BJ (cell line): ENCODE measurements at regions not wholly inside any gene's neighbourhood (a gene's known extent, or its start where the extent isn't known, plus 50 kb on each side); places are given as distances from the start of the nearest gene placed in this dataset.

Experiments used
- CTCF ChIA-PET: fragments of 350-600 bp; formaldehyde crosslinking; extraction: SDS; loops from one replicate; lab custom pipeline; 2021; ENCODE audit warnings: antibody characterized with exemption, inconsistent platforms; lab: Yijun Ruan, JAX
- POLR2A ChIA-PET: fragments of 300-600 bp; sonication (Branson Sonifier 250); formaldehyde crosslinking; extraction: SDS; loops from one replicate; lab custom pipeline; 2021; ENCODE audit warnings: antibody characterized with exemption; lab: Charles Lee
- DNase-seq: peaks from one replicate; pipeline ENCODE4 v3.0.0-alpha.2; 2011; ENCODE audit warnings: low read depth
- H3K27me3 ChIP-seq: 2 replicates; pipeline ENCODE4 v1.6.0; 2011; ENCODE audit warnings: low read length; ENCODE audit not compliant: control insufficient read depth, insufficient read depth
- H3K36me3 ChIP-seq: 2 replicates; pipeline ENCODE4 v1.5.1; 2011; ENCODE audit warnings: low read length; ENCODE audit not compliant: control insufficient read depth, insufficient read depth
- H3K4me3 ChIP-seq: 2 replicates; pipeline ENCODE4 v1.5.1; 2011; ENCODE audit warnings: low read depth, mild to moderate bottlenecking, control low read depth, low read length
- CTCF ChIP-seq: IDR thresholded peaks from 2 replicates; pipeline ENCODE4 v1.5.1; 2011; ENCODE audit warnings: low read depth, mild to moderate bottlenecking, control low read depth, inconsistent platforms, low read length, moderate library complexity; ENCODE audit not compliant: insufficient read depth

- H3K36me3 ChIP-seq, result no peaks in the 10 kb centered on the region
- H3K4me3 ChIP-seq, result no peak overlapping the region
- POLR2A ChIA-PET, result no interaction called here
- CTCF ChIA-PET, result no interaction called here
- TF ChIP-seq CTCF, result no peak
- H3K27me3 ChIP-seq, result no peaks in the 10 kb centered on the region
- DNase-seq, result no peak
These were observed 525.7 kb upstream of the CNTN5 start for GRCh38 chr11:98495016-98495415.

GRCh38 chr11:98495601-98496000 lies 525.1 kb upstream of the CNTN5 start:
- CTCF ChIA-PET, result no interaction called here
- no peak for TF ChIP-seq CTCF
- POLR2A ChIA-PET, result no interaction called here

GRCh38 chr11:98507208-98507607 lies 513.5 kb upstream of the CNTN5 start:
- CTCF ChIA-PET, result interaction anchor here (0.7 kb wide), 1 partner anchor 39 kb away, joined by 3 read pairs; no protein-coding TSS in a partner anchor
- POLR2A ChIA-PET, result no interaction called here
- H3K27me3 ChIP-seq, result no peaks in the 10 kb centered on the region
- no peak for DNase-seq
- no peak overlapping the region for H3K4me3 ChIP-seq
- no peaks in the 10 kb centered on the region for H3K36me3 ChIP-seq
- no peak for TF ChIP-seq CTCF

More at GRCh38 chr11:98495601-98496000, 525.1 kb upstream of the CNTN5 start:
- Histone ChIP-seq H3K27me3 (no peaks in the 10 kb centered on the region), H3K36me3 (no peaks in the 10 kb centered on the region), H3K4me3 (no peak overlapping the region)
- DNase-seq, result no peak

- no peak overlapping the region for H3K4me3 ChIP-seq
- no peaks in the 10 kb centered on the region for H3K36me3 ChIP-seq
- DNase-seq, result no peak
- H3K27me3 ChIP-seq, result no peaks in the 10 kb centered on the region
- POLR2A ChIA-PET, result no interaction called here
- CTCF ChIA-PET, result no interaction called here
- TF ChIP-seq CTCF, result no peak
These were observed 507.8 kb upstream of the CNTN5 start for GRCh38 chr11:98512938-98513337.

GRCh38 chr11:98531576-98531975 lies 489.2 kb upstream of the CNTN5 start:
- POLR2A ChIA-PET, result no interaction called here

More at GRCh38 chr11:98531576-98531975, 489.2 kb upstream of the CNTN5 start:
- Histone ChIP-seq H3K4me3 (no peak overlapping the region), H3K27me3 (no peaks in the 10 kb centered on the region), H3K36me3 (no peaks in the 10 kb centered on the region)
- DNase-seq, result no peak
- no peak for TF ChIP-seq CTCF
- CTCF ChIA-PET, result interaction anchor here (0.6 kb wide), 1 partner anchor 147 kb away, joined by 4 read pairs; no protein-coding TSS in a partner anchor
